Astrocyte (in vitro differentiated cells and primary cell): ENCODE measurements at regions not wholly inside any gene's neighbourhood (a gene's known extent, or its start where the extent isn't known, plus 50 kb on each side); places are given as distances from the start of the nearest gene placed in this dataset.

Experiments used
- DNase-seq: peaks from one replicate; pipeline ENCODE4 v3.0.0-alpha.2; 2010; ENCODE audit warnings: low read depth
- FAIRE-seq: peaks from 2 replicates; lab custom pipeline; 2011; peaks lifted over from hg19 to GRCh38; lab: Jason Lieb, UNC
- H2AFZ ChIP-seq: 2 replicates; pipeline ENCODE4 v1.6.0; 2012; ENCODE audit warnings: low read depth, low read length, inconsistent platforms
- H3K27ac ChIP-seq: 2 replicates; pipeline ENCODE4 v1.5.1; 2011; ENCODE audit warnings: low read depth, low read length, inconsistent platforms
- H3K27me3 ChIP-seq: 2 replicates; pipeline ENCODE4 v1.6.0; 2011; ENCODE audit warnings: low read length, inconsistent platforms; ENCODE audit not compliant: insufficient read depth
- H3K36me3 ChIP-seq: 2 replicates; pipeline ENCODE4 v1.5.1; 2011; ENCODE audit warnings: low read length, inconsistent platforms; ENCODE audit not compliant: insufficient read depth
- H3K4me1 ChIP-seq: 2 replicates; pipeline ENCODE4 v1.5.1; 2011; ENCODE audit warnings: low read length, inconsistent platforms; ENCODE audit not compliant: insufficient read depth
- H3K4me2 ChIP-seq: 2 replicates; pipeline ENCODE4 v1.6.0; 2012; ENCODE audit warnings: low read length, inconsistent platforms
- H3K4me3 ChIP-seq: 2 replicates; pipeline ENCODE4 v1.5.1; 2011; ENCODE audit warnings: low read depth, mild to moderate bottlenecking, low read length, inconsistent platforms; ENCODE audit not compliant: insufficient read depth
- H3K79me2 ChIP-seq: 2 replicates; pipeline ENCODE4 v1.6.0; 2012; ENCODE audit warnings: mild to moderate bottlenecking, low read length, inconsistent platforms; ENCODE audit not compliant: insufficient read depth
- H3K9ac ChIP-seq: 2 replicates; pipeline ENCODE4 v1.6.0; 2012; ENCODE audit warnings: mild to moderate bottlenecking, low read length, inconsistent platforms
- H3K9me3 ChIP-seq: 2 replicates; pipeline ENCODE4 v1.5.1; 2012; ENCODE audit warnings: low read depth, mild to moderate bottlenecking, low read length, inconsistent platforms; ENCODE audit not compliant: insufficient read depth
- H4K20me1 ChIP-seq: 2 replicates; pipeline ENCODE4 v1.6.0; 2012; ENCODE audit warnings: low read length, inconsistent platforms; ENCODE audit not compliant: insufficient read depth
- H3K27ac Mint-ChIP-seq: one replicate; pipeline ENCODE4 v1.8.0; 2021; ENCODE audit warnings: mild to moderate bottlenecking, mixed read lengths; ENCODE audit not compliant: unreplicated experiment
- H3K27me3 Mint-ChIP-seq: one replicate; pipeline ENCODE4 v1.8.0; 2021; ENCODE audit warnings: low read depth, mixed read lengths; ENCODE audit not compliant: unreplicated experiment
- H3K36me3 Mint-ChIP-seq: one replicate; pipeline ENCODE4 v1.8.0; 2021; ENCODE audit warnings: low read depth, mixed read lengths; ENCODE audit not compliant: unreplicated experiment
- H3K4me1 Mint-ChIP-seq: one replicate; pipeline ENCODE4 v1.8.0; 2021; ENCODE audit warnings: low read depth, mixed read lengths; ENCODE audit not compliant: unreplicated experiment
- H3K4me3 Mint-ChIP-seq: one replicate; pipeline ENCODE4 v1.8.0; 2021; ENCODE audit warnings: mild to moderate bottlenecking, moderate library complexity, mixed read lengths; ENCODE audit not compliant: unreplicated experiment
- H3K9me3 Mint-ChIP-seq: one replicate; pipeline ENCODE4 v1.8.0; 2021; ENCODE audit warnings: mild to moderate bottlenecking, mixed read lengths; ENCODE audit not compliant: unreplicated experiment
- EZH2 ChIP-seq: IDR thresholded peaks from 2 replicates; pipeline ENCODE4 v1.6.1; 2012; ENCODE audit warnings: mild to moderate bottlenecking, low read length, inconsistent platforms; ENCODE audit not compliant: insufficient read depth
- TF ChIP-seq, protein P1 (sequence below): IDR thresholded peaks from 2 replicates; pipeline ENCODE4 v1.5.1; 2011; ENCODE audit warnings: low read depth, mild to moderate bottlenecking, inconsistent platforms, low read length, moderate library complexity; ENCODE audit not compliant: insufficient read depth

DNA sequence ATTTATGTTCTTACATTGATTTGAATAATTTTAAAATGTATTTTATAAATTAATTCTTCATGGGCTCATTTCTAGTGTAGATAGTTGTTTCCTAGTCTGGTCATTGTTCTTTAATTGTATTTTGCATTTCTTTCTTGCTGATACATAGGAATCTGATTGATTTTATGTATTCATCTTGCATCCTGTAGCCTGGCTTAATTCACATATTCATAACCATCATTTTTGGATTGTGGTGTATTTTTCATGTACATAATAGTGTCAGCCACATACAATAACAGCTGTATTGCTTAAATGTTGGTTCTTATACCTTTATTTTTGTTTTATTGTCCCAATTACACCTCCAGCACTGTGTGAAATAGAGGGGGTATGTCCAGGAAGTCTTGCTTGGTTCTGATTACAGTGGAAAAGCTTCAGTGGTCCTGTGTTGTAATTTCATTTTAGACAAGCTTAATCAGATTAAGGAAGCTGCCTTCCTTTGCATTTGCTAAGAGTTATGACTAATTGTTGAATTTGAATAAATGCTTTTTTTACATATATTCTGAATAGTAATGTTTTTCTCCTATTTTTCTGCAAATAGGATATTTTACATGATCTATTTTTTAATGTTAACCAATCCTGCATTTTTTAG, 103.7 kb downstream of the USP22 start:
- no peak overlapping the region for H3K4me3 ChIP-seq
- H4K20me1 ChIP-seq = no peaks in the 10 kb centered on the region
- no peaks in the 10 kb centered on the region for H3K9me3 ChIP-seq
- no peak overlapping the region for H3K4me2 ChIP-seq
- Mint-ChIP-seq H3K4me1 (peaks cover 23% of the 10 kb centered on the region), H3K36me3 (peaks cover 5% of the 10 kb centered on the region), H3K27me3 (no peaks in the 10 kb centered on the region), H3K27ac (no peak overlapping the region), H3K9me3 (no peaks in the 10 kb centered on the region), H3K4me3 (no peak overlapping the region)
- no peak overlapping the region for H2AFZ ChIP-seq
- no peak overlapping the region for H3K27ac ChIP-seq
- FAIRE-seq (no peak), DNase-seq (no peak)
- no peaks in the 10 kb centered on the region for H3K79me2 ChIP-seq
- H3K27me3 ChIP-seq = no peaks in the 10 kb centered on the region
- no peaks in the 10 kb centered on the region for H3K36me3 ChIP-seq
- TF ChIP-seq, protein P1, sequence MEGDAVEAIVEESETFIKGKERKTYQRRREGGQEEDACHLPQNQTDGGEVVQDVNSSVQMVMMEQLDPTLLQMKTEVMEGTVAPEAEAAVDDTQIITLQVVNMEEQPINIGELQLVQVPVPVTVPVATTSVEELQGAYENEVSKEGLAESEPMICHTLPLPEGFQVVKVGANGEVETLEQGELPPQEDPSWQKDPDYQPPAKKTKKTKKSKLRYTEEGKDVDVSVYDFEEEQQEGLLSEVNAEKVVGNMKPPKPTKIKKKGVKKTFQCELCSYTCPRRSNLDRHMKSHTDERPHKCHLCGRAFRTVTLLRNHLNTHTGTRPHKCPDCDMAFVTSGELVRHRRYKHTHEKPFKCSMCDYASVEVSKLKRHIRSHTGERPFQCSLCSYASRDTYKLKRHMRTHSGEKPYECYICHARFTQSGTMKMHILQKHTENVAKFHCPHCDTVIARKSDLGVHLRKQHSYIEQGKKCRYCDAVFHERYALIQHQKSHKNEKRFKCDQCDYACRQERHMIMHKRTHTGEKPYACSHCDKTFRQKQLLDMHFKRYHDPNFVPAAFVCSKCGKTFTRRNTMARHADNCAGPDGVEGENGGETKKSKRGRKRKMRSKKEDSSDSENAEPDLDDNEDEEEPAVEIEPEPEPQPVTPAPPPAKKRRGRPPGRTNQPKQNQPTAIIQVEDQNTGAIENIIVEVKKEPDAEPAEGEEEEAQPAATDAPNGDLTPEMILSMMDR = no peak
- TF ChIP-seq EZH2 = no peak
- H3K9ac ChIP-seq = no peak overlapping the region
- H3K4me1 ChIP-seq = peaks cover 29% of the 10 kb centered on the region

DNA sequence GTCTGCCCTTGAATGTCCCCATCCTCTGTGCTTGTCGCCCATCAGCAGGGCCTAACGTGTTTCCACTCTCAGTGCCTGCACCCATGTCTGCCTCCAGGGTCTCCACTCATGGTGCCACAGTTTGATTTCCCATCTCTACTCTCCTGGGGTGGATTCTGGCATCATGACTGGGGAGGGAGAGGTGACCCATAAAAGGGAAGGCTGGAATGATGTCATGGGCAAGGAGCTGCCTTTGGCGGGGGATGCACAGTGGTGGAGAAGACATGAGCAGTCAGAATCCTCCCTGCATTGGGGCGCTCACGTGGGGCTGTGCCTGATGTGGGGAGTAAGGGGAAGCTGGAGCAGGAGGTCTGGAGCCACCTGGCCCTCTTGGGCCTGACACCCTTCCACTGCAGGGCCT, 100.9 kb downstream of the USP22 start:
- no peak for FAIRE-seq

More for the DNA sequence above, 100.9 kb downstream of the USP22 start:
- Histone ChIP-seq H3K36me3 (no peaks in the 10 kb centered on the region), H3K4me1 (peaks cover 4% of the 10 kb centered on the region), H4K20me1 (no peaks in the 10 kb centered on the region), H3K27me3 (no peaks in the 10 kb centered on the region), H3K9me3 (no peaks in the 10 kb centered on the region), H3K79me2 (no peaks in the 10 kb centered on the region), H3K9ac (no peak overlapping the region), H2AFZ (no peak overlapping the region), H3K4me2 (no peak overlapping the region), H3K4me3 (no peak overlapping the region), H3K27ac (no peak overlapping the region)
- Mint-ChIP-seq H3K27me3 (no peaks in the 10 kb centered on the region), H3K4me1 (peaks cover 3% of the 10 kb centered on the region), H3K27ac (no peak overlapping the region), H3K9me3 (peaks cover 2% of the 10 kb centered on the region), H3K36me3 (peaks cover 16% of the 10 kb centered on the region), H3K4me3 (no peak overlapping the region)
- DNase-seq = no peak
- TF ChIP-seq, protein P1 = no peak
- no peak for TF ChIP-seq EZH2
